ENCODE measurements at regions not wholly inside any gene's neighbourhood (a gene's known extent, or its start where the extent isn't known, plus 50 kb on each side); places are given as distances from the start of the nearest gene placed in this dataset.

GRCh38 chr5:130678637-130679036, 486.4 kb downstream of the HINT1 start (continued):
- no peak for TF ChIP-seq ZNF354B (CRISPR knock-in tag; IDR thresholded peaks at IDR 0.05)
- TF ChIP-seq KDM1A (IDR thresholded peaks at IDR 0.05) = no peak
- no peak for TF ChIP-seq CSDE1 (IDR thresholded peaks at IDR 0.05)
- no peak for TF ChIP-seq NFXL1 (CRISPR knock-in tag; IDR thresholded peaks at IDR 0.05)
- TF ChIP-seq MBD1 (CRISPR knock-in tag; IDR thresholded peaks at IDR 0.05) = no peak
- no peak for TF ChIP-seq ZNF174 (CRISPR knock-in tag; IDR thresholded peaks at IDR 0.05)
- TF ChIP-seq ZNF143 (CRISPR knock-in tag; IDR thresholded peaks at IDR 0.05) = no peak
- no peak for TF ChIP-seq EWSR1 (IDR thresholded peaks at IDR 0.05; ENCODE audit: borderline replicate concordance, low read depth, partially characterized antibody)
- no peak for TF ChIP-seq ZNF561 (CRISPR knock-in tag; conservative IDR thresholded peaks at IDR 0.05)
- TF ChIP-seq ILK (tag; IDR thresholded peaks at IDR 0.05; ENCODE audit: borderline replicate concordance, low read depth) = no peak
- no peak for TF ChIP-seq HSF4 (CRISPR knock-in tag; IDR thresholded peaks at IDR 0.05; ENCODE audit: borderline replicate concordance)
- no peak for TF ChIP-seq ZNF740 (CRISPR knock-in tag; IDR thresholded peaks at IDR 0.05)
- TF ChIP-seq ZNF740 (tag; IDR thresholded peaks at IDR 0.05) = no peak
- no peak for TF ChIP-seq CREM (IDR thresholded peaks at IDR 0.05; ENCODE audit: low read depth)
- no peak for TF ChIP-seq ZFP36 (IDR thresholded peaks at IDR 0.05; ENCODE audit: low read depth, low read length, partially characterized antibody)
